Germinal center (tissue), 1 donor: ENCODE measurements at regions not wholly inside any gene's neighbourhood (a gene's known extent, or its start where the extent isn't known, plus 50 kb on each side); places are given as distances from the start of the nearest gene placed in this dataset.
"Not testable (repeated sequence)": the region's sequence is repeated elsewhere in the genome, so short reads cannot be mapped to it uniquely, and the experiment has no call there.

Experiments used
- DNase-seq: peaks from one replicate; pipeline ENCODE4 v3.0.0; 2012; ENCODE audit warnings: mixed read lengths, low spot score

DNA sequence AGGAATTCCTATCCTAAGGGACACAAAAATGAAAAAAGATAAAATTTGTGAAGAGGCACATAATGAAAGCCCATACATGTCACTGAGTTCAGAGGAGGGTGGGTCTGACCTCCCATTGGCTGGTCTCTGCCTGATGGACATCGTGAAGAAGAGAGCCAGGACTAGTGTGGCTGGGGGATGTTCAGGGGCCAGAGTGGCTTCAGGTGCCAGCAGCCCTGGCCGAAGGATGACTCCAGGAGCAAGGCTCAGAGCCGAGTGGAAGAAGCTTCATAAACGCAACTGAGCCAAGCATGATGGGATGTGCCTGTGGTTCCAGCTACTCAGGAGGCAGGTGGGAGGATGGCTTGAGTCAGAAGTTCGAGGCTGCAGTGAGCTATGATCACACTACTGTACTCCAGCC lies 56.9 kb upstream of the ATP5PO start:
- no peak for DNase-seq

- no peak for DNase-seq
These were observed 55.9 kb upstream of the ATP5PO start for GRCh38 chr21:33971492-33972013.

- DNase-seq, result no peak
These were observed 54.0 kb upstream of the ATP5PO start for GRCh38 chr21:33969581-33969980.

DNA sequence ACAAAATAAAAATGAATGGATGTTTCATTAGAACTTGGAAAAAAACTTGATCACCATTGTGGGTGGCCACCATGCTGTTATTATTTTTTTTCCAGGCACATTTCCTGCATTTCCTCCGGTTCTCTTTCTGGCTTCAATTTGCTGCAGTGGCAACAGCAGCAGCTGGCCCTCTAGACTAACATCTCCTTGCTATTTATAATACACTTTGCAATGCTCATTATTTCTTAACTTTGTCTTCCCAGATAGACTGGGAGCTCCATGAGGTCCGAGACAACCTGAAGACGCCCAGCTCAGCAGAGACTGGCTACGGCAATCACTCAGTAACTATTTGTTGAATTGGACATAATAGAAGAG lies 53.4 kb upstream of the ATP5PO start:
- no peak for DNase-seq

- peak; percentile 70 for DNase-seq
These were observed 52.7 kb upstream of the ATP5PO start for GRCh38 chr21:33968080-33968994.

GRCh38 chr21:33967086-33967571 lies 51.5 kb upstream of the ATP5PO start:
- DNase-seq, result no peak

DNA sequence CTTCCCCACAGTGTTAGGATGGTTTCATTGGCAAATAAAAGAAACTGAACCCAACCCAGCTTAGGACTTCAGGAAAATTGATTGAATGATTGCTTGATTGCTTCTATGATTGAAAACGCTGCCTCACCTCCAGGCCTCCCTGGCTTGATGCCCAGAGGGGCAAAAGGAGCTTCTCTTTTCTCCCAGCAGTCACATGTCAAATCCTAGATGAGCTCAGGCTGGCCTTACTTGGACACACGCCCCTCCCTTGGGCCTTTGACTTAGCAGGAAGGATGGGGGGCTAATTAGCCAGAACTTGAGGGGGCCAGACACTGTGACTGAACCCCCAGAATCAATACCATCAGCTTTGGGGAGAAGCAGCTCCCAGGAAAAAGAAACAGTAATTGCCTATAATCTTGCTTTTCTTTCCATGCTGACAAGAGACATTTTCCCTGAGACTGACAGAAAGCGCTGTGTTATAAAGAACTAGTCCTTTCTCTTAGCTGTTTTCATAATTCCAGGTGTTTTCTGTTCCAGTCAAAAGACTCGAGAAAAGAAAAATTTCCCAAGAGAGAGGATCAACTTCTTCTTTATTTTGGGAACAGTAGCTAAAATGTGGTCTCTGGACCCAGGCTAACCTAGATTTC lies 50.8 kb upstream of the ATP5PO start:
- no peak for DNase-seq

GRCh38 chr21:33965662-33966061 lies 50.1 kb upstream of the ATP5PO start:
- not testable (repeated sequence) for DNase-seq
